Adrenal gland (tissue), 9 donors: ENCODE measurements at regions not wholly inside any gene's neighbourhood (a gene's known extent, or its start where the extent isn't known, plus 50 kb on each side); places are given as distances from the start of the nearest gene placed in this dataset.

Source experiments
- DNase-seq, 7 donors: peaks; one replicate each; pipeline ENCODE4 v3.0.0-alpha.2; 2019 to 2020
- H3K27ac ChIP-seq, 5 donors: fragments of 200-600 bp; sonication (generic) in 4 of 5; 1 replicate in 3 of 5; 2 replicates in 2 of 5; pipeline versions ENCODE4 v1.5.1 to v1.8.0; 2016 to 2020; ENCODE audit warnings: mild to moderate bottlenecking in 1 of 5
- H3K27me3 ChIP-seq: fragments of 200-600 bp; 2 replicates; pipeline ENCODE4 v1.8.0; 2021
- H3K36me3 ChIP-seq, 2 donors: fragments of 200-600 bp; replicated peaks in 1 of 2; 1 replicate in 1 of 2; 2 replicates in 1 of 2; pipeline versions ENCODE4 v1.5.1 to v1.8.0; 2018 to 2022
- H3K4me1 ChIP-seq, 2 donors: fragments of 200-600 bp; replicated peaks in 1 of 2; 1 replicate in 1 of 2; 2 replicates in 1 of 2; pipeline versions ENCODE4 v1.5.1 to v1.8.0; 2018 to 2021
- H3K4me3 ChIP-seq, 4 donors: fragments of 200-600 bp; sonication (generic) in 3 of 4; one replicate each; pipeline ENCODE4 v1.5.1; 2016 to 2018
- H3K9me3 ChIP-seq, 3 donors: fragments of 200-600 bp; sonication (generic) in 1 of 3; replicated peaks in 1 of 3; 1 replicate in 2 of 3; 2 replicates in 1 of 3; pipeline versions ENCODE4 v1.5.1 to v1.8.0; 2016 to 2021
- POLR2A ChIP-seq, 2 donors: fragments of 450-650 bp; IDR thresholded peaks; one replicate each; pipeline ENCODE4 v1.6.1; 2017; ENCODE audit warnings: antibody characterized with exemption in 2 of 2, mild to moderate bottlenecking in 2 of 2, moderate library complexity in 1 of 2
- WGBS, 4 donors: extraction: QIAGEN DNeasy Blood & Tissue Kit in 2 of 4; methylation state at CpG; one replicate each; pipeline versions ENCODE4 v1.1.5 to v1.1.7; 2013 to 2017; 5-methylcytosine and 5-hydroxymethylcytosine counted together
- intact Hi-C, 2 donors: fragments of 100-400 bp; cut with DNase I; formaldehyde crosslinking; loops; one replicate each; pipeline versions ENCODE4 v1.14.1 to v1.15.0; 2022 to 2023
- TF ChIP-seq, protein P1 (sequence below), 6 experiments: fragments of 450-650 bp in 4 of 6; fragments of 200-600 bp in 2 of 6; sonication (generic) in 1 of 6; IDR thresholded peaks; 1 replicate in 5 of 6; 2 replicates in 1 of 6; pipeline versions ENCODE4 v1.5.1 to v1.8.0; 2016 to 2021; ENCODE audit warnings: antibody characterized with exemption in 6 of 6, mild to moderate bottlenecking in 2 of 6, moderate library complexity in 1 of 6
- donor health status: healthy with polysubstance abuse.
- donor health status: Bipolar disorder and iron deficiency.
- donor health status: DM: yes; HTN: yes; CAD: no.
- donor health status: DM: no; HTN: no; CAD: no.
- donor health status: DM: no; HTN: no; CAD: no.

DNA sequence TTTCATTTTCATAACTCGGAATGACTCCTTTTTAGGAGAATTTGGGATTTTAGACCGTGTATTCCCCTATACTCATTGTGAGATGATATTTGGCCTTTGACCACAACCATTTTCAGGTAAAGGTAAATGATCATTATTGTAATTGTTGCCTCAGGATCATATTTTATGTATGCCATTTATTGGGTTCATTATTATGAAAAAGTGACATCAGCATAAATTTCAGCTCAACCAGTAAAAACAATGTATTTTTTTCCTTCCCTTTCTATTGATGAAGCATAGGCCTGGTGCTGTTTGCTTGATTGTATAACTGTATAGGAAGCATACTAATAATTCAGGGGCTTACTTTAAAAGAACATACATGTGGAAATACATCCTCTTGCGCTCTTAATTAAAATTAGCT, 832.9 kb upstream of the FANCL start:
- no peaks in the 10 kb centered on the region for H3K9me3 ChIP-seq
- H3K4me1 ChIP-seq, result no peaks in the 10 kb centered on the region
- WGBS, 4 donors, result 87 to 92% (median 89%) methylated on average over 3 of the region's 3 CpGs
- no peak for TF ChIP-seq POLR2A (IDR thresholded peaks at IDR 0.05)
- TF ChIP-seq, protein P1, sequence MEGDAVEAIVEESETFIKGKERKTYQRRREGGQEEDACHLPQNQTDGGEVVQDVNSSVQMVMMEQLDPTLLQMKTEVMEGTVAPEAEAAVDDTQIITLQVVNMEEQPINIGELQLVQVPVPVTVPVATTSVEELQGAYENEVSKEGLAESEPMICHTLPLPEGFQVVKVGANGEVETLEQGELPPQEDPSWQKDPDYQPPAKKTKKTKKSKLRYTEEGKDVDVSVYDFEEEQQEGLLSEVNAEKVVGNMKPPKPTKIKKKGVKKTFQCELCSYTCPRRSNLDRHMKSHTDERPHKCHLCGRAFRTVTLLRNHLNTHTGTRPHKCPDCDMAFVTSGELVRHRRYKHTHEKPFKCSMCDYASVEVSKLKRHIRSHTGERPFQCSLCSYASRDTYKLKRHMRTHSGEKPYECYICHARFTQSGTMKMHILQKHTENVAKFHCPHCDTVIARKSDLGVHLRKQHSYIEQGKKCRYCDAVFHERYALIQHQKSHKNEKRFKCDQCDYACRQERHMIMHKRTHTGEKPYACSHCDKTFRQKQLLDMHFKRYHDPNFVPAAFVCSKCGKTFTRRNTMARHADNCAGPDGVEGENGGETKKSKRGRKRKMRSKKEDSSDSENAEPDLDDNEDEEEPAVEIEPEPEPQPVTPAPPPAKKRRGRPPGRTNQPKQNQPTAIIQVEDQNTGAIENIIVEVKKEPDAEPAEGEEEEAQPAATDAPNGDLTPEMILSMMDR (IDR thresholded peaks at IDR 0.05), result no peak
- H3K27ac ChIP-seq, result no peak overlapping the region
- H3K36me3 ChIP-seq, result no peaks in the 10 kb centered on the region
- DNase-seq, result no peak
- H3K27me3 ChIP-seq, result no peaks in the 10 kb centered on the region
- H3K4me3 ChIP-seq, result no peak overlapping the region
- intact Hi-C loops, result no loop called here

GRCh38 chr2:59073286-59073685, 832.2 kb upstream of the FANCL start:
- no peaks in the 10 kb centered on the region for H3K27me3 ChIP-seq
- no peak for TF ChIP-seq POLR2A (IDR thresholded peaks at IDR 0.05)
- TF ChIP-seq, protein P1 (IDR thresholded peaks at IDR 0.05), result no peak
- intact Hi-C loops, result no loop called here
- no peak for DNase-seq
- no peaks in the 10 kb centered on the region for H3K9me3 ChIP-seq
- 87 to 92% (median 90%) methylated on average over 6 of the region's 6 CpGs for WGBS, 4 donors
- H3K36me3 ChIP-seq, result no peaks in the 10 kb centered on the region
- no peak overlapping the region for H3K27ac ChIP-seq
- H3K4me3 ChIP-seq, result no peak overlapping the region
- H3K4me1 ChIP-seq, result no peaks in the 10 kb centered on the region

- H3K27ac ChIP-seq, result no peak overlapping the region
- H3K36me3 ChIP-seq, result no peaks in the 10 kb centered on the region
- H3K9me3 ChIP-seq, result no peaks in the 10 kb centered on the region
- H3K4me1 ChIP-seq, result no peaks in the 10 kb centered on the region
- no peak for DNase-seq
- no peak for TF ChIP-seq POLR2A (IDR thresholded peaks at IDR 0.05)
- TF ChIP-seq, protein P1 (IDR thresholded peaks at IDR 0.05), result no peak
- 13 to 39% (median 27%) methylated on average over 2 of the region's 2 CpGs for WGBS, 4 donors
- H3K4me3 ChIP-seq, result no peak overlapping the region
- H3K27me3 ChIP-seq, result no peaks in the 10 kb centered on the region
- intact Hi-C loops, result no loop called here
Observed at GRCh38 chr2:59068255-59068654, 827.1 kb upstream of the FANCL start.

GRCh38 chr2:59066787-59067399, 825.8 kb upstream of the FANCL start:
- intact Hi-C loops, result no loop called here
- no peak for DNase-seq
- TF ChIP-seq POLR2A (IDR thresholded peaks at IDR 0.05), result no peak
- TF ChIP-seq, protein P1 (IDR thresholded peaks at IDR 0.05), result no peak
- Histone ChIP-seq H3K27ac (no peak overlapping the region), H3K4me1 (no peaks in the 10 kb centered on the region), H3K4me3 (no peak overlapping the region), H3K27me3 (no peaks in the 10 kb centered on the region), H3K36me3 (no peaks in the 10 kb centered on the region), H3K9me3 (no peaks in the 10 kb centered on the region)
- 87 to 97% (median 94%) methylated on average over 47 to 56 of the region's 56 CpGs for WGBS, 4 donors
